PFSK-1 (cell line): ENCODE measurements at regions not wholly inside any gene's neighbourhood (a gene's known extent, or its start where the extent isn't known, plus 50 kb on each side); places are given as distances from the start of the nearest gene placed in this dataset.

ENCODE experiments used
- FOXP2 ChIP-seq: optimal IDR thresholded peaks from 2 replicates; pipeline ENCODE3; 2011; ENCODE audit warnings: borderline replicate concordance, control low read depth, inconsistent platforms; ENCODE audit not compliant: insufficient read depth; ENCODE audit errors: extremely low read length, extremely low read depth
- POLR2AphosphoS5 ChIP-seq: IDR thresholded peaks from 2 replicates; pipeline ENCODE4 v1.6.1; 2012; ENCODE audit warnings: low read depth, mild to moderate bottlenecking, control low read depth, low read length, moderate library complexity
- REST ChIP-seq, 2 experiments: IDR thresholded peaks; 2 replicates each; pipeline versions ENCODE4 v1.6.1 to v1.8.0; 2011 to 2012; ENCODE audit warnings: low read depth in 2 of 2, low read length in 2 of 2, control low read depth in 1 of 2, inconsistent platforms in 1 of 2, mild to moderate bottlenecking in 1 of 2, moderate library complexity in 1 of 2; ENCODE audit not compliant: insufficient read depth in 1 of 2
- SIN3A ChIP-seq: IDR thresholded peaks from 2 replicates; pipeline ENCODE4 v1.6.1; 2012; ENCODE audit warnings: mild to moderate bottlenecking, low read length, moderate library complexity, borderline replicate concordance; ENCODE audit not compliant: insufficient read depth
- TAF1 ChIP-seq: IDR thresholded peaks from 2 replicates; pipeline ENCODE4 v1.6.1; 2012; ENCODE audit warnings: low read length, control low read depth, borderline replicate concordance; ENCODE audit not compliant: insufficient read depth

GRCh38 chr1:112265931-112266330 lies 130.1 kb upstream of the CTTNBP2NL start:
- TF ChIP-seq POLR2AphosphoS5: no peak
- no peak for TF ChIP-seq SIN3A
- TF ChIP-seq REST (IDR thresholded peaks at IDR 0.05; ENCODE audit: insufficient read depth in 1 of 2, low read depth in 2 of 2, low read length in 2 of 2): no peak
- TF ChIP-seq TAF1: no peak
- no peak for TF ChIP-seq FOXP2

DNA sequence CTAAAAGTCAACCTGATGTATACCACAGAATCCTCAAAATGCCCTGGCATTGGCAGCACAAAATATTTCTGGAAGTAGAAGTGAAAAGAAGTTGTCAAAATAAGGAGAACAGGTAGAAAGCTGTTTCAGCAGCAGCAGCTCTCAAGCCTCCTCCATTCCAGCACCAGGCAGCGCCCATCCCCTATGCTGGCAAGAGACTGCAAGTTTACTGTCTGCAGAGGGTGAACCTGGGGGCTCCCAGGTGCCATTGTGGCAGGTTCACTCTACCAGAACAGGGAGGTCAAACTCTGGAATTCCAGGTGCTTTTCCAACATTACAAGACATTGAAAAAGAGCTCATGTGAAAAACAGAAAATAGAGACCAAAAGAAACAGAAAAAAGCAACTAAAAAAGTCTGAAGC lies 128.8 kb upstream of the CTTNBP2NL start:
- TF ChIP-seq TAF1 (no peak), SIN3A (no peak), FOXP2 (no peak), REST (IDR thresholded peaks at IDR 0.05; ENCODE audit: insufficient read depth in 1 of 2, low read depth in 2 of 2, low read length in 2 of 2) (no peak), POLR2AphosphoS5 (no peak)

DNA sequence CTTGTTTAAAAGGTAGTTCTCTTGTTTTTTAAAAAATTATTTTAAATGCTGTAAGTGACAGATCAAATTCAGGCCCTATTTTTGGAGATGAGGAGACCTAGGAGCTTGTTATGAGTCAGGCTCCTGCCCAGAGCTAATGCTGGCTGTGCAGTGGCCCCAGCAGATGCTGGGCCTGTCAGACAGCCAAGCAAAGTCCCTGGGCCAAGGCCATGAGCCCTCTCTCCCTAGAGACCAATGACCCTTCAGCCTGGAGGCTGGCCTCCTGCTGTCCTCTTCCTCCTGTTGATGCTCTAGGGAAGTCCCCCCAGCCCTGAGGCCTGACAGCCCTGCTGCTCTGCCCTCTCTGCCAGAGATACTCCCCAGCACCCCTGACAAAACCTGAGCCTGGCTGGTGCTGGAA lies 128.1 kb upstream of the CTTNBP2NL start:
- TF ChIP-seq TAF1: no peak
- no peak for TF ChIP-seq FOXP2
- TF ChIP-seq POLR2AphosphoS5: no peak
- no peak for TF ChIP-seq REST (IDR thresholded peaks at IDR 0.05; ENCODE audit: insufficient read depth in 1 of 2, low read depth in 2 of 2, low read length in 2 of 2)
- TF ChIP-seq SIN3A: no peak

DNA sequence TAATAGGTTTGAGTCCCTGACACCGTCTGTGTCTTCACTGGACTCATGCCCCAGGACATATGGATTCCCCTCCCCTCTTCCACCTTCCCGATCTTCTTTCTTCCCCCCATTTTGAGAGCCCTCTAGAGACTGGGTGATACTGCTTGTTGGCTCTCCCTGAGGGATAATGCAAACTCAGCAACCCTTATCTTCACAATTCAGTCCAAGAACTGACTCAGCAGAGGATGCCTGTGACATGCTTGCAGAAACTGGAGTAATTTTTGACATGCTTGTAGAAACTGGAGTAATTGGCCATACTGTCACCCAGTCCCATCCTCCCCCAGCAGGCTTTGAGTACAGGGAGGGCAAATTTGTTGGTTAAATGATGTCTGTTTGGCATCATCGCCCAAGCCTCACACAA lies 127.6 kb upstream of the CTTNBP2NL start:
- TF ChIP-seq TAF1 (no peak), POLR2AphosphoS5 (no peak), REST (IDR thresholded peaks at IDR 0.05; ENCODE audit: insufficient read depth in 1 of 2, low read depth in 2 of 2, low read length in 2 of 2) (no peak), SIN3A (no peak), FOXP2 (no peak)

DNA sequence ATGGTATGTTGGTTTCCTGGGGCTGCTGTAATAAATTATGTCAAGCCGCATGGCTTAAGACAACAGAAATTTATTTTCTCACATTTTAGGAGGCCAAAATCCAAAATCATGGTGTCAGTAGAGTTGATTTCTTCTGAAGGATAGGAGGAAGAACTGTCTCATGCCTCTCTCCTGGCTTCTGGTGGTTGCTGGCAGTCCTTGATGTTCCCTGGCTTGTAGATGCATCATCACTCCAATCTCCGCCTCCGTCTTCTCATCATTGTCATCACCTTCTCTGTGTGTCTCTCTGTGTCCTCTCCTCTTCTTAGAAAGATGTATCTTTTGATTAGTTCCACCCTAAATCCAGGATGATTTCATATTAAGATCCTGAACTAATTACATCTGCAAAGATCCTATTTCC lies 124.7 kb upstream of the CTTNBP2NL start:
- TF ChIP-seq SIN3A (no peak), REST (IDR thresholded peaks at IDR 0.05; ENCODE audit: insufficient read depth in 1 of 2, low read depth in 2 of 2, low read length in 2 of 2) (no peak), FOXP2 (no peak), POLR2AphosphoS5 (no peak), TAF1 (no peak)
